ENCODE measurements at regions not wholly inside any gene's neighbourhood (a gene's known extent, or its start where the extent isn't known, plus 50 kb on each side); places are given as distances from the start of the nearest gene placed in this dataset.

GRCh38 chr2:509888-510287 is 167.3 kb downstream of the TMEM18 start:
- ATAC-seq: no peak

- no peak for ATAC-seq
Observed at GRCh38 chr2:508121-508520, 169.1 kb downstream of the TMEM18 start.

- no peak for ATAC-seq
Observed at GRCh38 chr2:506866-507265, 170.3 kb downstream of the TMEM18 start.

GRCh38 chr2:506451-506850 is 170.8 kb downstream of the TMEM18 start:
- no peak for ATAC-seq

- no peak for ATAC-seq
Observed at GRCh38 chr2:505941-506340, 171.3 kb downstream of the TMEM18 start.

GRCh38 chr2:503288-503999 is 173.8 kb downstream of the TMEM18 start:
- no peak for ATAC-seq

GRCh38 chr2:502831-503230 is 174.4 kb downstream of the TMEM18 start:
- ATAC-seq: no peak

- ATAC-seq: no peak
Observed at GRCh38 chr2:501667-502066, 175.5 kb downstream of the TMEM18 start.

GRCh38 chr2:501130-501529 is 176.1 kb downstream of the TMEM18 start:
- no peak for ATAC-seq

GRCh38 chr2:499726-500125 is 177.5 kb downstream of the TMEM18 start:
- no peak for ATAC-seq

GRCh38 chr2:498493-499178 is 178.6 kb downstream of the TMEM18 start:
- no peak for ATAC-seq

GRCh38 chr2:497770-498492 is 179.3 kb downstream of the TMEM18 start:
- no peak for ATAC-seq

GRCh38 chr2:496729-497128 is 180.5 kb downstream of the TMEM18 start:
- ATAC-seq: no peak

GRCh38 chr2:495745-496275 is 181.4 kb downstream of the TMEM18 start:
- no peak for ATAC-seq

- no peak for ATAC-seq
Observed at GRCh38 chr2:494853-495252, 182.4 kb downstream of the TMEM18 start.

GRCh38 chr2:493228-493627 is 184.0 kb downstream of the TMEM18 start:
- no peak for ATAC-seq

- ATAC-seq: no peak
Observed at GRCh38 chr2:492178-492577, 185.0 kb downstream of the TMEM18 start.

- ATAC-seq: no peak
Observed at GRCh38 chr2:489838-490237, 187.4 kb downstream of the TMEM18 start.

GRCh38 chr2:489084-489483 is 188.1 kb downstream of the TMEM18 start:
- no peak for ATAC-seq

- no peak for ATAC-seq
Observed at GRCh38 chr2:487186-488079, 189.8 kb downstream of the TMEM18 start.

- no peak for ATAC-seq
Observed at GRCh38 chr2:486371-486770, 190.8 kb downstream of the TMEM18 start.

- ATAC-seq: no peak
Observed at GRCh38 chr2:481388-481787, 193.5 kb upstream of the ALKAL2 start.

Data from esophagus mucosa (tissue), 1 donor.